BE2C (cell line): ENCODE measurements at regions not wholly inside any gene's neighbourhood (a gene's known extent, or its start where the extent isn't known, plus 50 kb on each side); places are given as distances from the start of the nearest gene placed in this dataset.

Experiments used
- DNase-seq: peaks from one replicate; pipeline ENCODE4 v3.0.0-alpha.2; 2020
- H3K27me3 ChIP-seq: fragments of 250-450 bp; sonication (Bioruptor Pico); 2 replicates; pipeline ENCODE4 v1.5.1; 2020; ENCODE audit warnings: mild to moderate bottlenecking
- H3K36me3 ChIP-seq: fragments of 250-450 bp; sonication (Bioruptor Pico); 2 replicates; pipeline ENCODE4 v1.5.1; 2020; ENCODE audit warnings: mild to moderate bottlenecking
- H3K4me1 ChIP-seq: fragments of 250-450 bp; sonication (Bioruptor Pico); 2 replicates; pipeline ENCODE4 v1.5.1; 2020
- H3K4me3 ChIP-seq: 2 replicates; pipeline ENCODE4 v1.5.1; 2011; ENCODE audit warnings: low read depth, low read length
- H3K9me3 ChIP-seq: fragments of 250-450 bp; sonication (Bioruptor Pico); 2 replicates; pipeline ENCODE4 v1.5.1; 2020
- TF ChIP-seq, protein P1 (sequence below): IDR thresholded peaks from 2 replicates; pipeline ENCODE4 v1.5.1; 2012; ENCODE audit warnings: mild to moderate bottlenecking, low read depth, low read length

DNA sequence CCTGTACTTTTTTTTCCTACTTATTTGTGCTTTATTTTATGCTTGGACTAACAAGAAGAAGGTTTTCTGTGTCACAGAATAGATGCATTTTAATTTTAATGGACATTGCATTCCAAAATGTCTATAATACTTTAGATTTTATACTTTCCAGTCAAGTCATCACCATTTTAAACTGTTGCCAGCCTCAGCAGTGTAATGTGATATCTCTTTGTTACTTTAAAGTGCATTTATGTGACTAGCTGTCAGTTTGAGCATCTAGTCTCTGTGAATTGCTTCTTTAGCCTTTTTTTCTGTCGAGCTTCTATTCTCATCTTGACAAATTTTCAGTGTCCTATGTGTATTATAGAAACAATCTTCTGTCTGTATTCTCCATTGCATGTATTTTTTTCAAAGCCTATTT lies 511.4 kb upstream of the CBLB start:
- H3K4me1 ChIP-seq: peaks cover 14% of the 10 kb centered on the region
- TF ChIP-seq, protein P1, sequence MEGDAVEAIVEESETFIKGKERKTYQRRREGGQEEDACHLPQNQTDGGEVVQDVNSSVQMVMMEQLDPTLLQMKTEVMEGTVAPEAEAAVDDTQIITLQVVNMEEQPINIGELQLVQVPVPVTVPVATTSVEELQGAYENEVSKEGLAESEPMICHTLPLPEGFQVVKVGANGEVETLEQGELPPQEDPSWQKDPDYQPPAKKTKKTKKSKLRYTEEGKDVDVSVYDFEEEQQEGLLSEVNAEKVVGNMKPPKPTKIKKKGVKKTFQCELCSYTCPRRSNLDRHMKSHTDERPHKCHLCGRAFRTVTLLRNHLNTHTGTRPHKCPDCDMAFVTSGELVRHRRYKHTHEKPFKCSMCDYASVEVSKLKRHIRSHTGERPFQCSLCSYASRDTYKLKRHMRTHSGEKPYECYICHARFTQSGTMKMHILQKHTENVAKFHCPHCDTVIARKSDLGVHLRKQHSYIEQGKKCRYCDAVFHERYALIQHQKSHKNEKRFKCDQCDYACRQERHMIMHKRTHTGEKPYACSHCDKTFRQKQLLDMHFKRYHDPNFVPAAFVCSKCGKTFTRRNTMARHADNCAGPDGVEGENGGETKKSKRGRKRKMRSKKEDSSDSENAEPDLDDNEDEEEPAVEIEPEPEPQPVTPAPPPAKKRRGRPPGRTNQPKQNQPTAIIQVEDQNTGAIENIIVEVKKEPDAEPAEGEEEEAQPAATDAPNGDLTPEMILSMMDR: no peak
- H3K4me3 ChIP-seq: no peak overlapping the region
- H3K27me3 ChIP-seq: no peaks in the 10 kb centered on the region
- H3K36me3 ChIP-seq: no peaks in the 10 kb centered on the region
- no peak for DNase-seq
- no peaks in the 10 kb centered on the region for H3K9me3 ChIP-seq

DNA sequence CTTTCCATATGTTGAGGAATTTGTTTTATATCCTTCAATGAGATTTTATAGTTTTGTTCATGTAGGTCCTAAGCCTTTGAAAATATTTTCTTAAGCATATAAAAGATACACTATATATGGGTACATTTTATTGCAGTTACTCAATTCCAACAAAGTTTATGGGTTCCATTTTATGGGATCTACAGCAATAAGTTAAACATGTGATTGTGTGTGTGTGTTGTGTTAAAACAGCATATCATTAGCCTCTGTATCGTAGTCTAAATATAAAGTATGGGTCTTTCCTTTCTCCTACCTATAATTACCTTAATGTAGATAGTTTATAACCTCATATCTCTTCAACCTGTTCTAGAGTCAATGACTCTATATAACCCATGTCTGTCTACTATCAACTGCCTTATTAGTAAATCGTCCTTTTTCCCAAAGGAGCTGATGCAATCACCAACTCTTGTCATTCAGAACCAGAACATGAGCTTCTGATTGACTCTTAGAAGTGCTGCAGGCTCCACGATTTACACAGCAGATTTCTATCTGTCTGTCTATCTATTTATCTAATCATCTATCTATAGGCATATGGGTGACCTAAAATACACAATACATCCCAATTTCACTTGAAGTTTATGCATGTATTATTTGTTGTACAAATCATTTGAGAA lies 512.6 kb upstream of the CBLB start:
- Histone ChIP-seq H3K27me3 (no peaks in the 10 kb centered on the region), H3K4me3 (no peak overlapping the region), H3K9me3 (no peaks in the 10 kb centered on the region), H3K36me3 (no peaks in the 10 kb centered on the region), H3K4me1 (peaks cover 21% of the 10 kb centered on the region)
- peak; percentile 23 for DNase-seq
- TF ChIP-seq, protein P1: no peak

DNA sequence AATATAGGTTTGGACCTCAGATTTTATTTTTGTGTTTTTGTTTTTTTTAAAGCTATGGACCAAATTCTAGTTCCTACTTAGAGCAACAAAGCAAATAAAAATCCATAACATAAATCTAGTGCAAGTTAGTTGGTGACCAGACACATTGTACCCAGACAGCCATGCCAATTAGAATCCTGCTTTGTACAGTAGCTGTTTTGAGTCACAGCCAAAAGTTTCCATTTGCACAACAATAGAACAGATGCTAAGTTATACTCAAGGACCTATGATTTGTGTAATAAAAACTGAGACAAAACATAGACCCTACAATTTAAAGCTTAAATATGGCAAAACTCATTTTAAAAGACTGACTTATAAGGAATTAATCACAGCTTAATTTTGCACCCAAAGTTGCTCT lies 513.1 kb upstream of the CBLB start:
- DNase-seq: peak; percentile 39
- peaks cover 26% of the 10 kb centered on the region for H3K4me1 ChIP-seq
- H3K9me3 ChIP-seq: no peaks in the 10 kb centered on the region
- no peaks in the 10 kb centered on the region for H3K36me3 ChIP-seq
- H3K4me3 ChIP-seq: no peak overlapping the region
- no peaks in the 10 kb centered on the region for H3K27me3 ChIP-seq
- TF ChIP-seq, protein P1: no peak

DNA sequence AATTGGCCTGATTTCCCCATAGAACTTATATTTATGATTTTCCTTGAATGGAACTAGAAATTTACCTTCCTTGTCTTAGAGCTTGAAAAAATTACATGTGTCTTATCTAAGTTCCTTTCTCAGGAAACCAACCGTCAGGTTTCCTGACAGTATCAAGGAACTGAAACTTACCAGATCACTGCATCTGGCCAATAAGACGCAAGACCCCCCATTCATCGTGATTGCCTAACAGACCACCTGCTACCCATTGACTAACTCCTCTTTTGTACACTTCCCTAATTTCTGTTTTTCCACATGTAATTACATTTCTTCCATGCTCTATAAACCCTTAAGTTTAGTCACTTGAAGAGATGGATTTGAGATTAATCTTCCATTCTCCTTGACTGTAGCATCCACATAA lies 517.2 kb upstream of the CBLB start:
- H3K4me3 ChIP-seq: no peak overlapping the region
- H3K4me1 ChIP-seq: peaks cover 35% of the 10 kb centered on the region
- H3K27me3 ChIP-seq: no peaks in the 10 kb centered on the region

DNA sequence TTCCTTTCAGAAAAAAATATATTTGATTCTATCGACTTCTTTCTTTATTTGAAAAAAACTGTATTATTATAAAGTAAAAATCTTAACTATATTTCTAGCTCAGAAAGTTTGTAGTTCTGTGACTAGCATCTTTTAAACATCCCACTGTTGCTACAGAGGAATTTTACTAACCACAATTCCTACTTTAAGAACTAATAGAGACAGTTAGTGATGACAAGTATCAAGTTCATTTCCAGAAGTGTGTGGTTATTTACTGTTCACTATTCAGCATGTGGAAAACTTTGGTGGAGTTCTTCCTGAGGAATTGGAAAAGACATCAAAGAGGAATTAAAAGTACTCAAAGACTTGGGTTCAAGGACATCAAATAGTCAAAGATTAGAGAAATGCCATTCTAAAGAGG lies 524.1 kb upstream of the CBLB start:
- no peaks in the 10 kb centered on the region for H3K36me3 ChIP-seq
- H3K9me3 ChIP-seq: no peaks in the 10 kb centered on the region
- H3K27me3 ChIP-seq: no peaks in the 10 kb centered on the region
- TF ChIP-seq, protein P1: no peak
- DNase-seq: no peak
- H3K4me1 ChIP-seq: peaks cover 4% of the 10 kb centered on the region
- H3K4me3 ChIP-seq: no peak overlapping the region

More for the DNA sequence above, 517.2 kb upstream of the CBLB start:
- TF ChIP-seq, protein P1: no peak
- H3K36me3 ChIP-seq: no peaks in the 10 kb centered on the region
- no peaks in the 10 kb centered on the region for H3K9me3 ChIP-seq
- peak; percentile 60 for DNase-seq

DNA sequence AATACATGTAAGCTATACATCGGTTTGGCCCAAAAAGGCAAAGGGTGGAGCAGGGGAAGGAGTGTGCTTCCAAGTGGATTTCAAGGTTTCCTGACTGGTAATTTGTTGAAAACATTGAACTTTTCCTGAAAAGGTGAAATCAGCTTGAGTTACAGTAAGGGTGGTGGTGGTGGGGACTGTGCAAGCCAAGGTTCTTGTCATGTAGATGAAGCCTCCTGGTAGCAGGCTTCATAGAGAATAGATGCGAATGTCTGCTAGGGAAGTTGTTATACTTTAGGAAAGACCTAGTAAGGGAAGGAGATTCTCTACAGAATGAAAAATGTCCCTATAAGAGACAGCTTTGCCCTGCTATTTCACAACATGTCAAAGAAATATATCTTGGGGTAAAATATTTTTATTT lies 528.2 kb upstream of the CBLB start:
- Histone ChIP-seq H3K27me3 (no peaks in the 10 kb centered on the region), H3K36me3 (no peaks in the 10 kb centered on the region), H3K4me3 (no peak overlapping the region), H3K4me1 (peaks cover 7% of the 10 kb centered on the region), H3K9me3 (no peaks in the 10 kb centered on the region)
- TF ChIP-seq, protein P1: no peak
- no peak for DNase-seq
